IPS-NIHi7 (cell line): ENCODE measurements at regions not wholly inside any gene's neighbourhood (a gene's known extent, or its start where the extent isn't known, plus 50 kb on each side); places are given as distances from the start of the nearest gene placed in this dataset.
A peak's percentile ranks its signal among the peaks of the same experiment; 100 is the strongest.
"Not testable (repeated sequence)": the region's sequence is repeated elsewhere in the genome, so short reads cannot be mapped to it uniquely, and the experiment has no call there.

ENCODE experiments used
- DNase-seq: peaks from one replicate; pipeline ENCODE4 v3.0.0; 2012; ENCODE audit warnings: mixed read lengths; ENCODE audit errors: extremely low spot score

DNA sequence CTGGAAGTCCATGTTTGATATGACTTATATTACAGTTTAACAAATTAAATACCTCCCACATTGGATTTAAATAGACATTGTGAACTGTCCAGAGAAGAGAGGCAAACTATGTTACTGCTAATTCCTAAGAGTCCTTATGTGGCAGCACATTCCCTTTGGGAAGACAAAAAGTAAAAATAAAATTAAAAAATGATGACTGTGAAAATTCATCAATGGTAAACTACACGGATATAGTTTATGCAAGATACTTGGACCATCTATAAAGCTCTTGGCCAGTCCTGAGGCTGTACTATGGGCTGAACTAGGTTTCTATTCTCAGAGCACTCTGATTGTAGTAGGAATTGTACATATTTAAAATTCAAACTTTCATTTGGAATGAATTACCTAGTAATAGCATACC is 206.4 kb downstream of the LRRK2 start:
- DNase-seq, result no peak

DNA sequence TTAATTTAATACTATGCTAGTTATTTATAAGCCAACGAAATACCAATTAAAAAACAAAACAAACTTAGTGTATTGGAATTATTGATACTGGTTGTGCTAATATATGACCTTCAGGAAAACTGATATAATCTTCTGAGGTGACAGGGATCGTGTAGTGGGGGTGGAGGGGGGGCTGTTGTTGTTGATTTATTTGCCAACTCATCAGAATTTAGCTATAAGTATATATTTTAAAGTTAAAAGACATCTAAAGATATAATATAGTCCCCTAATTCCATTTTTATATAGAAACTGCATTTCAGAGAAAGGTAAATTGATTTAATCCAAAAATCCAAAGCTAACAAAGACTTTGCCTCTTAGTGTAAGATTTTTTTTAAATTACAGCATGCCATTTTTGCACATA is 210.5 kb downstream of the LRRK2 start:
- DNase-seq, result no peak

DNA sequence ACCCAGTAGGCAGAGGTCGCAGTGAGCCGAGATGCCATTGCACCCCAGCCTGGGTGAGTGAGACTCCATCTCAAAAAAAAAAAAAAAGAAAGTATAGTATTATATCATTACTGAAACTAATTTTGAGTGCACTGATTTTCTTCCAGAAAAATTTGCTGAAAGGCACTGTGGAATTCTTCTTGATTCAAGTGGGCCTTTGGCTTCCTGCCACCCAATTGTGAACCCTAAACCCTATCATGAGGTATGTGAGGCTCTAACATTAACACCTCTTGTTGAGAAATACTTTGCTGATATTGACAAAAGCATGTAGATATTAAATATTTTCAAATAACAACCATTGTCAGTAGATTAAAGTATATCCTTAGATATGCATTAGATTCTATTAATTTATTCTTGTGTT is 211.2 kb downstream of the LRRK2 start:
- DNase-seq, result no peak

DNA sequence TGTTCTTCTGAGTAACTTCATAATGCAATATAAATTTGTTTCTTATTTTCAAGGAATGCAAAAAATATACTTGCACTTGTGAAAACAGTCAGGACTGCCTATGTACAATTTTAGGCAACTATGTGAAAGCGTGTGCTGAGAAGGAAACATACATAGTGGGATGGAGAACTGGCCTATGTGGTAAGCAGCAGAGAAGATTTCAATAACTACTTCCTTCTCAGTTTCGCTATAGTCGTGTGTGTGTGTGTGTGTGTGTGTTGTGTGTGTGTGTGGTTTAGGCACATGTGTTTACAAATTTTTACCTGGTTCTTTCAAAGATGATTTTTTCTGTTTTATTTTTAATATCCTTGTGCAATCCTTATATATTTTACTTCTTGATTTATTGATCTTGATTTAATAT is 211.8 kb downstream of the LRRK2 start:
- DNase-seq, result no peak

DNA sequence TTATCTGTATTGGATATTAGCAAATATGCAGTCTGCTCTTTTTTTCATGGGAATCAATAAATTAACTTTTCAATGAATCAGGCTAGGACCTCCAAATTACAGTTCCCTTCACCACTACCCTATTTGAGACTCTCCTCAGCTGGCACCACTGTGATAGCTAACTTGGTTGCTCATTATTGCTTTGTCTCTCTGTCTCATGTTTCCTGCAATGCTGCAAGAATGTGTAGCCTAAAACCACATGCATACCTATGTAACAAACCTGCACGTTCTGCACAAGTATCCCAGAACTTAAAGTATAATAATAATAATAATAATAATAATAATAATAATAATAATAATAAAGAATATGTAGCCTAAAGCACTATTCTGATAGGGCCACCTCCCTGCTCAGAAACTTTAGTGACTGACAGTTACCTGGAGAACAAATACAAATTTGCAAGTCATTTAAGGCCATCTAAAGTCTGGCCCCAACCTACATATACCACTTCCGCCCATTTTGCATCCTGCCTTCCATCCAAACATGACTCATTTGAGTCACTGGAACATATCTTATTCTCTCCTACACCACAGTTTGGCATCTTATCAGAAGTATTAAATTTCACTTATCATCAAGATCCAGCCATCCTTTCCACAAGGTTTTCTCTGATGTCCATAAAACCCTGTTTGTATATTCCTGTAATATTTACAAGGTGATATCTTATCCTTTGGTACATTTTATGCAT is 215.1 kb downstream of the LRRK2 start:
- DNase-seq, result no peak

DNA sequence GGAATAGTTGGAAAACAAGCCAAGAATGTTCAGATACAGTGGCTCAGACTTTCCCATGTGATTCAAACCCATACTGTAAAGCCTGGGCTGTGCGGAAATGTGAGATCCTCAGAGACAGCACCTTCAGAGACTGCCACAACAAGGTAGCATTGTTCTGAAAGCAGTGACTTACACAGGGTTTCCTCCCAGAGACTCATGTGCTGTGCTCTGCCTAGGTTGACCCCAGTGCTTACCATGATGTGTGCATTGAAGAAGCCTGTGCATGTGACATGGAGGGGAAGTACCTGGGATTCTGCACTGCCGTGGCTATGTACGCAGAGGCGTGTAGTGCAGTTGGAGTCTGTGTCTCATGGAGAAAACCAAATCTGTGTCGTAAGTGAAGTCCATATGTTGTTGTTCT is 219.4 kb downstream of the LRRK2 start:
- no peak for DNase-seq

DNA sequence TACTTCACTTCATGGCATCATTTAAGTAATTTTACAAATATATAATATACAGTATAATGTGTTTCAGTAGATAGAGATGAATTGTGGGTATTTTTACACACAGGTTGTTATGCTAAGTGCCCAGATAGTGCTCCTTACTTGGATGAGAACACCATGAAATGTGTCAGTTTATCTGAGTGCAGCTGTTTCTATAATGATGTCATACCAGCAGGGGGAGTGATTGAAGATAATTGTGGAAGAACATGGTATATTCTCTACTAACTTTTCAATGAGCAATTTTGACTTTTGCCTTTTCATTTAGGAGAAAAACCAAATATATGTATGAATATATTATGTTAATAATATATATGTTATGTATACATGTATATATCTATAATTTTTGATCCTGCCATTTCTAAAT is 221.6 kb downstream of the LRRK2 start:
- DNase-seq, result peak; percentile 16

DNA sequence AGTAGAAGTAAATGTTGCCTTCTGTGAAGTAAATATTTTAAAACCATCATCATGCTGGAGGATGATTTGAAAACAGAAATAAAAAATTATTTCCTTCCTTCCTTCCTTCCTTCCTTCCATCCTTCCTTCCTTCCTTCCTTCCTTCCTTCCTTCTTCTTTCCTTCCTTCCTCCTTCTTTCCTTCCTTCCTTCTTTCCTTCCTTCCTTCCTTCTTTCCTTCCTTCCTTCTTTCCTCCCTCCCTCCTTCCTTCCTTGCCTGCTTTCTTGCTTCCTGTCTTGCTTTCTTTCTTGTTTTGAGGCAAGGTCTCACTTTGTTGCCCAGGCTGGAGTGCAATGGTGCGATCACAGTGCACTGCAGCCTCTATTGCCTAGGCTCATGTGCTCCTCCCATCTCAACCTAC is 223.7 kb downstream of the LRRK2 start:
- not testable (repeated sequence) for DNase-seq

DNA sequence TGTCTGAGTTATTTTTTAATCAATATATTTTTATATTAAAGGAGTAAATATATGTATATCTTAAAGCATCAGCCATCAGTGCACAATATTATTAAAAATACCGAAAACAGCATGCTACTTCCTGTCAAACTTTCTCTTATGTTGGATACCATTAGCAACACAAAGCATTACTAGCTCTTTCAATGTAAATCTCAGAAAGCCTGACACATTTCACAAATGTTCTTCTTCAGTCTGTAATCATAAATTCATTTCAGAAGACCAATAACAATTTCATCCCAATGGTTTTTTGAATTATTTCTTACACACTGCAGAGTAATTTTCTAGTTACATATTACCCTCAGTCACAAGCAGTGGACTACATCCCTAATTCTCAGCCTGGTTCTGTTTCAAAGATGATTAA is 226.9 kb downstream of the LRRK2 start:
- no peak for DNase-seq

DNA sequence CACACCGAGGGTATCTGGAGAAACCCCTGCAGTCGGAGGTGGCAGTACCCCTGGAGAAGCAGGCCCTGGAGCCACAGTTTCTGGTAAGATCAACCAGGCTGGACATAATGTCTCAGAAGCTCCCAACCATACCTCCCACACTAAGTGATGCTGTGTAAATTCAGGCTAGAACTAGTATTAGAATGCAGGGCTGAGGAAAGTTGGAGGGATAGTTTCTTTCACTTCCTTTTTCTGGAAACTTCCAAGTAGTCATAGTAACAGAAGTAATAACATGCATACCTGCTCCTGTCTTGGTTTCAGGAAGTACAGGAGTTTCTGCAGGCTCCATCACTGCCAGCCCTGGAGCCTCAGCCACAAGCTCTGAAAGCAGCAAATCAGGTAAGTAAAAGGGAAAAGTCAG is 228.1 kb upstream of the CNTN1 start:
- no peak for DNase-seq

DNA sequence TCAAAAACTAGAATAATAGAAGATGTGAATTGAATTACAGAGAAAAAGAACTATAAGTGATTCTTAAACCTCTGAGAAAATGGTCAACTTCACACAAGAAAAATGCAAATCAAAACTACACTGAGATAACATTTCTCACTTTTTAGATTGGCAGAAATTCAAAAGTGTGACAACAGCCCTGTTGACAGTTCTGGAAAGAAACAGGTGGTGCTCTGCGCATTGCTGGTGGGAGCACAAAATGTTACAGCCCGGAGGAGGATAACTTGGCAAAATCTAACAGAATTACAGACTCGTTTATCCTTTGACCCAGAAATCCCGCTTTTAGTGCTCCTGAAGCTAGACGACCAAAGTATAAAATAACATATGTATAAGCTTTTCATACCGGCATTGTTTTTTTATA is 222.5 kb upstream of the CNTN1 start:
- no peak for DNase-seq

DNA sequence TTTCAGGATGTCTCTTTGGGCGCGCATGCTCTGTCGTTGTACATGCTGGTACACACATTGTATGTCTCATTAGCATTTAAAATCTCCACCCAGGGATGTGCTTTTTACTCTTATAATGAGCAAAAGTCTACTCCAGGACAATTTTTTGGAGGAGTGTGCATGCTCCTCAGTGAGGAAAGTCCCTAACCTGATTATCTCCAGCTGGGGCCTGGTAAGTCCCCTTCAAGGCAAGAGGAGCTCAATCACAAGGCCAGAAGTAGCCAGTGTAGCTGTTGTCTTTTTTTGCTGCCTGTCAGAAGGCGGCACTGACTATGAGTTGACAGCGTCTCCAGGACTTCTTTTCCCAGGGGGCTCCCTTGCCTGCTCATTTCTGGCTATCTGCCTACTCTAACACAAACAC is 218.3 kb upstream of the CNTN1 start:
- DNase-seq, result no peak

DNA sequence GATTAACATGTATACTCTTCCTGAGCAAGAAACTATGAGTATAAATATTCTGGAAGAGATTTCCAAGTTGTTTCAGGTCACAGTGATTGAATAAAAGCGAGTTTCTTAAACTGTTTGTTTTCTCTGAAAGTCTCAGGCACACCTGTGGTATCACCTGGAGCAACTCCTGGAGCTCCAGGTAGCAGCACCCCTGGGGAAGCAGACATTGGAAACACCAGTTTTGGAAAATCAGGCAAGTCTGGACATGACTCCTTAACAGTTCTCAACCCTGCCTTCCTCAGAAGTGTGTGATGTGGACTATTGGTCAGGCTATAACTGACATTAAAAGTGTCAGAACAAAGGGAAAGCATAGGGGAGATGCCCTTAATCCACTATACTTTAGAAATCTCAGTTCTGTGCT is 217.6 kb upstream of the CNTN1 start:
- DNase-seq, result no peak

DNA sequence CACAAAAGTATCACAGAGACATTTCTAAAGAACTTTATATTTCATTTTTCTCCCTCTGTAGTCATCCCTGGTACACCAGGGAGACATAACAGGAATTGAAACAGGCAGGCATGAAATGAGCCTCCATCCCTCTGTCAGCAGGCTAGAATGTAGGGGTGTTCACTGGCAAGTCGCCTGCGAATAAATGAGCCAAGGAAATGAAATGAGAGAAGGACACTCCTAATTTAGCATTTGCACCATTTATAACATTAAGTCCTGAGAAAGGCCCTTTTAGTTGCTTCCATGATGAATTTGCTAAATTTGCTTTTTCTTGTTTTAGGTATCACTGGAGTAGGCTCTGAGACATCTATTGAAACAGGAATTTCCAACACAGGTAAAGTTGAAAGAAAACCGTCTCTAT is 192.4 kb upstream of the CNTN1 start:
- no peak for DNase-seq

DNA sequence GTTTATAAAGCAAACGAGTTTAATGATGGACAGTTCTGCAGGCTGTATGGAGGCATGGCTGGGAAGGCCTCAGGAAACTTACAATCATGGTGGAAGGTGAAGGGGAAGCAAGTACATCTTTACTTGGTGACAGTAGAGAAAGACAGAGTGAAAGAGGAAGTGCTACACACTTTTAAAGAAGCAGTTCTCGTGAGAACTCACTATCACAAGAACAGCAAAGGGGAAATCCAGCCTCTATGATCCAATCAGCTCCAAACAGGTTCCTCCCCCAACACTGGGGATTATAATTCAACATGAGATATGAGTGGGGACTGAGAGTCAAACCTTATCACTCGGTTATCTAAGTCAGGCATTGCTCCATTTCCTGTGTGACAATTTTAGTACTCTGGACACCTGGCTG is 189.9 kb upstream of the CNTN1 start:
- DNase-seq, result no peak

DNA sequence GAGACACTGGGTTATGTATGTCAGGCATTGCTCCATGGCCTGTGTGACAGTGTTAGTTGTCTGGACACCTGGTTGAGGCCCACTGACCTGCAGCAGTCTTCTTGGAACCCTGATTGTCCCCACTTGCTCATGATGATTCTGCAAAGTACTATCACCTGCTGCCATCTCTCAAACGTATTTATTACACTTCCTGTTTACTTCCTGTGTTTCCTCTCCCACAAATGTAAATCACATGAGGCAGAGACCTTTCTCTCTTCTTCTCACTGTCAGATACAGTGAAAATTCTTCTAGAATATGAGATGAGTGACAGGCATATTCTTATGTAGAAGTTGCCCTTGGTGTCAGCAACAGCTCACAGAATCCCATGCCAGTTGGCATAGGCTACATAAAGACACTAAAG is 186.9 kb upstream of the CNTN1 start:
- no peak for DNase-seq

DNA sequence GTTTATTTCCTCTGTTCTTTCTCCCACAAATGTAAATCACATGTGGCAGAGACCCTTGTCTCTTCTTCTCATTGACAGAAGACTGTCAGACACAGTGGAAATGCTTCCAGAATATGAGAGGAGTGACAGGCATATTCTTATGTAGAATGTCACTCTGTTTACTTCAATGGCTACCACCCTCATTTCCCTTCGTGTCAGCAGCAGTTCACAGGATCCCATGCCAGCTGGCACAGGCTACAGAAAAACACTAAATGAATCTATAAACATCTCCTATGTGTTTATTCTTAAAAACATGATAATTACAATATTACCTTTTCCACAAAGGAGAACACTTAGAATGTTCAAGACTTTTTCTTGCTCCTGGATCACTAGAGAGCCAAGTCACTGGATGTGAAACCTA is 183.8 kb upstream of the CNTN1 start:
- DNase-seq, result no peak

DNA sequence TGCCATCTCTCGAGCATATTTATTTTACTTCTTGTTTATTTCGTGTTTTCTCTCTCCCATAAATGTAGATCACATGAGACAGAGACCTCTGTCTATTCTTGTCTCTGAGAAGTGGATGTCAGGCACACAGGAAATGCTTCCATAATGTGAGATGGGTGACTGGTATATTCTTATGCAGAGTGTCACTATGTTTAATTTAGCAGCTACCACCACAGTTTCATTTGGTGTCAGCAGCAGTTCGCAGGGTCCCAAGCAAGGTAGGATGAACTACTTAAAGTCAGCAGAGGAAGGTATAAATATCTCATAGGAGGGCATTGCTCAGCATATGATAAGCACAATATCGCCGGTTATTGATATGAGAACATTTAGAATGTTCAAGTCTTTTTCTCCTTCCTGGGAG is 180.9 kb upstream of the CNTN1 start:
- DNase-seq, result no peak

DNA sequence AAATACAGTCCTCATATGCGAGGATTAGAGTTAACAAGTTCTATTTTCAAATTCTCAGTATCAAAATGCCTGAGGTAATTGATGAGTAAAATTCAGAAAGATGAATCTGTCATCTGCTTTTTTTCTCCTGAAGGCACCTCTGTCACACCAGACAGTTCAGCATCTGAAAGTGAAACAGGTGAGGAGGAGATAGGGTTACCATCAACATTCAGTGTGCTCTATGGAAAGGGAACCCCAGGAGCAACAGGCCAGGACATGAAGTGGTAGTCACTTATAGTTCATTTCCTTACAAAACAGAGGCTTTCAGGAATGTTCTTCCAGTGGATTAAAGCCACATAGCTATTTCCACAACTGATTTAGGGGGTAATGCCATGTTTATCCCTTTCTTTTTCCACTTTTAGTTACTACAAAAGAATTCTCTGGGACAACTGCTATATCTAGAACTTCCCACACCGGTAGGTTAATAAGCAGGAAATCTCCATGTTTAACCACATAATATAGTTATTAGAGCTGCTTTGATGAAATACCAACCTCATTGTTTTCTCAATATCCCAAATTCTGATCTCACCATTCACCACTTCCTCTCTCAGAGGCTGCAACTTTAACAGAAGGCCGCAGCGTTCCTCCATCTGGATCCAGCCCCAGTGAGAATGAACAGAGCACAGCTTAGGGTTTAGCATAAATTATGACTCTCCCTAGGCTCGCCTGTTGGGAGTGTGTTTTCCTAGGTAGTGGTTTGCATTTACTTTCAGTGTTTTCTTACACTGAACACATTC is 177.0 kb upstream of the CNTN1 start:
- DNase-seq, result no peak

DNA sequence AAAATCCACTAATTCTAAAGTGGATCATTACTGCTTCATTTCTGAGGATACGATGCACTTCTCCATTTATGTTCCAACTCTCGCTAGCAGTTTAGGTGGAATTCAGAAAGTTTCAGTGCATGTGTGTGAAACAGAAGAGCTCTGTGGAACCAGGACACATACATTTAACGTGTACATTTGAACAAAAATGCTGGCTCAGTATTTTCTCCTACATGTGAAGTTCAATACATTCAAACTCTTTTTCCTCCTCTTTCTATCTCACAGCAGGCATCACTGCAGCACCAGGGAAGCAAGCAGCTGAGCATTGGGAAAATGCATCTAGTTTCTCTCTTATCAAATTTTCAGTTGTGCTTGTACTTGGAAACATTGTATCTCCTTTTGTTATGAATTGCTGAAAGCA is 169.4 kb upstream of the CNTN1 start:
- DNase-seq, result no peak

DNA sequence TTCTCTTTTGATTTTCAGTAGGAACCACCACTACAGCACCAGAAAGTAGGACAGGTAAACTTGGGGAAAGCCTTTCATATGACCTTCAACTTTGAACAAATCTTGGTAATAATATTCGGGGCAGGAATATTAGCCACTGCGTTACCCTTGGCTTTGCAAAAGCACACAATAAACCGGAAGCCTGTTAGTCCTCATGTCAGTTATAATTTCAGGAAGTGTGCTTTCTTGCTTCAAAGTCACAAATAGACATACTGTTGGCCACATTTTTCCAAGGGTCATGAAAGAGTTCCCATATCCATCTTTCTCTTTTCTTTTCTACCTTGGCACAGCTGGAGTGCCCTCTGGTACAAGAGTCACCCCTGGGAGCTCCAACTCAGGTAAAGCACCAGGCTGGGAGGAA is 167.2 kb upstream of the CNTN1 start:
- no peak for DNase-seq

DNA sequence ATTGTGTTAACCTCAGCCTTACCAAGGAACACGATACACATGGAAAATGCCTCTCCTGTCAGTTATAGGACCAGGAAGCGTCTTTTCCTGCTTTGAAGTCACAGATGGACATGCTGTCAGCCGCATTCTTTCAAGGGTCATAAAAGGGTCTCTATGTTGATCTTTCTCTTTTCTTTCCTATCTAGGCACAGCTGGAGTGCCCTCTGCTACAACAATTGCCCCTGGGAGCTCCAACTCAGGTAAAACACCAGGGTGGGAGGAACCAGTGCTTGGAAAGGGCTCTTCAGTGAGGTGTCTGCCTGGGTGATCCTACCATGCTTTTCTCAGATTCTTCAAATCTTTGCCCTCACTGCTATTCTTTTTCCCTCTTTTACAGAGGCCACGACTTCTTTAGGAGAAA is 157.4 kb upstream of the CNTN1 start:
- peak; percentile 20 for DNase-seq

DNA sequence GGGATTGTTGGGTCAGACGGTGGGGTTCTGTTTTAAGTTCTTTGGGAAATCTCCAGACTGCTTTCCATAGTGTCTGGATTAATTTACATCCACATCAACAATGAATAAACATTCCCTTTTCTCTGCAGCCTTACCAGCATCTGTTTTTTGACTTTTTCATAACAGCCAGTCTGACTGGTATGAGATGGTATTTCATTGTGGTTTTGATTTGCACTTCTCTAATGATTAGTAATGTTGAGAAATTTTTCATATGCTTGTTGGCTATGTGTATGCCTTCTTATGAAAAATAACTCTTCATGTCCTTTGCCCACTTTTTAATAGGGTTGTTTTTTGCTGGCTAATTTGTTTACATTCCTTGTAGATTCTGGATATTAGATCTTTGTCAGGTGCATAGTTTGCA is 140.8 kb upstream of the CNTN1 start:
- no peak for DNase-seq

DNA sequence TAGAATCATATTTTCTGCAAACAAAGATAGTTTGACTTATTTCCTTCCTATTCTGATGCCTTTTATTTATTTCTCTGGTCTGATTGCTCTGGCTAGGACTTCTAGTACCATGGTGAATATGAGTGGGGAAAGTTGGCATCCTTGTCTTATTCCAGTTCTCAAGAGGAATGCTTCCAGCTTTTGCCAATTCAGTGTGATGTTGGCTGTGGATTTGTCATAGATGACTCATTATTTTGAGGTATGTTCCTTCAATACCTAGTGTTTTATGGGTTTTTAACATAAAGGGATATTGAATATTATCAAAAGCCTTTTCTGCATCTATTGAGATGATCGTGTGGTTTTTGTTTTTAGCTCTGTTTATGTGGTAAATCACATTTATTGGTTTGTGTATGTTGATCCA is 139.4 kb upstream of the CNTN1 start:
- no peak for DNase-seq
